HL-60 (cell line): ENCODE measurements at regions not wholly inside any gene's neighbourhood (a gene's known extent, or its start where the extent isn't known, plus 50 kb on each side); places are given as distances from the start of the nearest gene placed in this dataset.
A peak's percentile ranks its signal among the peaks of the same experiment; 100 is the strongest.

ENCODE experiments used
- DNase-seq, 2 experiments: peaks; one replicate each; pipeline ENCODE4 v3.0.0-alpha.2; 2010 to 2020; ENCODE audit warnings: low read depth in 1 of 2, low spot score in 1 of 2
- H3K27ac ChIP-seq: fragments of 250-450 bp; sonication (Bioruptor Pico); replicated peaks from 2 replicates; pipeline ENCODE4 v1.5.1; 2020; ENCODE audit warnings: mild to moderate bottlenecking, moderate library complexity
- H3K27me3 ChIP-seq: fragments of 250-450 bp; sonication (Bioruptor Pico); 2 replicates; pipeline ENCODE4 v1.5.1; 2021; ENCODE audit warnings: mild to moderate bottlenecking, moderate library complexity; ENCODE audit not compliant: insufficient read depth, poor library complexity, severe bottlenecking
- H3K4me3 ChIP-seq: replicated peaks from 2 replicates; pipeline ENCODE4 v1.5.1; 2011; ENCODE audit warnings: mild to moderate bottlenecking, control low read depth, low read length; ENCODE audit not compliant: insufficient read depth
- GABPA ChIP-seq: IDR thresholded peaks from 2 replicates; pipeline ENCODE4 v1.6.1; 2012; ENCODE audit warnings: low read depth
- POLR2AphosphoS5 ChIP-seq: IDR thresholded peaks from 2 replicates; pipeline ENCODE4 v1.6.1; 2012; ENCODE audit warnings: low read depth
- SPI1 ChIP-seq: IDR thresholded peaks from 2 replicates; pipeline ENCODE4 v1.6.1; 2012; ENCODE audit warnings: low read depth, mild to moderate bottlenecking, borderline replicate concordance
- TF ChIP-seq, protein P1 (sequence below): IDR thresholded peaks from one replicate; pipeline ENCODE4 v1.5.1; 2011; ENCODE audit warnings: low read length, control low read depth, inconsistent platforms; ENCODE audit not compliant: insufficient read depth
- TF ChIP-seq, protein P2 (sequence below): IDR thresholded peaks from 2 replicates; pipeline ENCODE4 v1.6.1; 2012; ENCODE audit warnings: low read depth; ENCODE audit not compliant: insufficient replicate concordance

DNA sequence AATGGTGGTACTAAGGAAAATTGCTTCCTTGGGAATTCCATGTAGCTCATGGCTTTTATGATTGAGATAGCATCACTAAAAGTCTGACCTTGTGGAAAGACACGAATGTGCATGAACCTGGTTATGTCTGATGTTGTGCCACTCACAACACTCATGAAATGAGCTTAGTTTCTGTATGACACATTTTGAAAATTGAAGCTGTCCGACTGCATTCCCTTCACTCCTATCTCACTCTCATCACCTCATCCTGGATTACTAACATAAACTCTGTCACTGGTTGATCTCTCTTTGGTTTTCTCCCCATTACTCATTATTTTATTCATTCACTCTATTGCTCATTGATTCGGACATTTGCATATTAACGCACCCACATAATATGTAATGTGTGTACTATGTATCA, 190.0 kb upstream of the VWC2 start:
- no peak overlapping the region for H3K4me3 ChIP-seq
- no peak for DNase-seq
- no peak overlapping the region for H3K27ac ChIP-seq
- no peaks in the 10 kb centered on the region for H3K27me3 ChIP-seq
- TF ChIP-seq, protein P1, sequence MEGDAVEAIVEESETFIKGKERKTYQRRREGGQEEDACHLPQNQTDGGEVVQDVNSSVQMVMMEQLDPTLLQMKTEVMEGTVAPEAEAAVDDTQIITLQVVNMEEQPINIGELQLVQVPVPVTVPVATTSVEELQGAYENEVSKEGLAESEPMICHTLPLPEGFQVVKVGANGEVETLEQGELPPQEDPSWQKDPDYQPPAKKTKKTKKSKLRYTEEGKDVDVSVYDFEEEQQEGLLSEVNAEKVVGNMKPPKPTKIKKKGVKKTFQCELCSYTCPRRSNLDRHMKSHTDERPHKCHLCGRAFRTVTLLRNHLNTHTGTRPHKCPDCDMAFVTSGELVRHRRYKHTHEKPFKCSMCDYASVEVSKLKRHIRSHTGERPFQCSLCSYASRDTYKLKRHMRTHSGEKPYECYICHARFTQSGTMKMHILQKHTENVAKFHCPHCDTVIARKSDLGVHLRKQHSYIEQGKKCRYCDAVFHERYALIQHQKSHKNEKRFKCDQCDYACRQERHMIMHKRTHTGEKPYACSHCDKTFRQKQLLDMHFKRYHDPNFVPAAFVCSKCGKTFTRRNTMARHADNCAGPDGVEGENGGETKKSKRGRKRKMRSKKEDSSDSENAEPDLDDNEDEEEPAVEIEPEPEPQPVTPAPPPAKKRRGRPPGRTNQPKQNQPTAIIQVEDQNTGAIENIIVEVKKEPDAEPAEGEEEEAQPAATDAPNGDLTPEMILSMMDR = no peak

DNA sequence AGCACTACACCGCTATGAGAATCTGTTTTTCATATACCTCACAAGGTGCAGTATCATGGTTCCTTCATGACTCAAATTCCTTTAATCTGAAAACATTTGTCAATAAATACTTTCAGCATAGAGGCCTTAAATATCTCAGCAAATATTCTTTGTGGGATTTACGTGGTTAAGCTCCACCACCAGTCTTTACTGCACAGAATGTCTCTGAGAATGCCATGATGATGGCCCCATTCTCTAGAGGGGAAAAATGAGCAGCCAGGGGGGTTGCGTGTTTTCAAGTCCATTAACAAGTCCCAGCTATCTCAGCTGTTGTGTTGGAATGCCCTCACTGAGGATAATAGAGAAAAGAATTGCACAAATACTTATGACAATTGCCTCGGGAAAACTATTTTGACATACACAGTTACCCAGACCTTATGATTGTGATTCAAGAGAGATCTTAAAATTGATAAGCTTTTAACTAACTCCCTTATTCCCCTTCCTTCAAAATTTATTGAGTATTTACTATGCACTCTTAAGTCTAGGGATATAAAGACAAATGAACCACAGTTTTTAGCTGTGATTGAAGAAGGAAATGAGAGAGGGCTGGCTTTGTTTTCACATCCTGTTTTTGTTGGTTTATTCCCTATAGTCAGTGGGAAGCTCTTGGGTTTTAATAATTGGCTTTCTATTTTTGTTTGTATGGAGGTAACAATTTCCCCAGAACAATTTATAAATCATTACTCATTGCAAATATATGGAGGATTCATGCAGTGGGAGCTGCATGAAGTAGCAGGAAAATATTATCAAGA, 176.5 kb upstream of the VWC2 start:
- H3K27ac ChIP-seq = no peak overlapping the region
- no peak overlapping the region for H3K4me3 ChIP-seq
- TF ChIP-seq GABPA (no peak), SPI1 (no peak), POLR2AphosphoS5 (no peak)
- TF ChIP-seq, protein P2, sequence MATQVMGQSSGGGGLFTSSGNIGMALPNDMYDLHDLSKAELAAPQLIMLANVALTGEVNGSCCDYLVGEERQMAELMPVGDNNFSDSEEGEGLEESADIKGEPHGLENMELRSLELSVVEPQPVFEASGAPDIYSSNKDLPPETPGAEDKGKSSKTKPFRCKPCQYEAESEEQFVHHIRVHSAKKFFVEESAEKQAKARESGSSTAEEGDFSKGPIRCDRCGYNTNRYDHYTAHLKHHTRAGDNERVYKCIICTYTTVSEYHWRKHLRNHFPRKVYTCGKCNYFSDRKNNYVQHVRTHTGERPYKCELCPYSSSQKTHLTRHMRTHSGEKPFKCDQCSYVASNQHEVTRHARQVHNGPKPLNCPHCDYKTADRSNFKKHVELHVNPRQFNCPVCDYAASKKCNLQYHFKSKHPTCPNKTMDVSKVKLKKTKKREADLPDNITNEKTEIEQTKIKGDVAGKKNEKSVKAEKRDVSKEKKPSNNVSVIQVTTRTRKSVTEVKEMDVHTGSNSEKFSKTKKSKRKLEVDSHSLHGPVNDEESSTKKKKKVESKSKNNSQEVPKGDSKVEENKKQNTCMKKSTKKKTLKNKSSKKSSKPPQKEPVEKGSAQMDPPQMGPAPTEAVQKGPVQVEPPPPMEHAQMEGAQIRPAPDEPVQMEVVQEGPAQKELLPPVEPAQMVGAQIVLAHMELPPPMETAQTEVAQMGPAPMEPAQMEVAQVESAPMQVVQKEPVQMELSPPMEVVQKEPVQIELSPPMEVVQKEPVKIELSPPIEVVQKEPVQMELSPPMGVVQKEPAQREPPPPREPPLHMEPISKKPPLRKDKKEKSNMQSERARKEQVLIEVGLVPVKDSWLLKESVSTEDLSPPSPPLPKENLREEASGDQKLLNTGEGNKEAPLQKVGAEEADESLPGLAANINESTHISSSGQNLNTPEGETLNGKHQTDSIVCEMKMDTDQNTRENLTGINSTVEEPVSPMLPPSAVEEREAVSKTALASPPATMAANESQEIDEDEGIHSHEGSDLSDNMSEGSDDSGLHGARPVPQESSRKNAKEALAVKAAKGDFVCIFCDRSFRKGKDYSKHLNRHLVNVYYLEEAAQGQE = no peak
- TF ChIP-seq, protein P1 = no peak
- no peaks in the 10 kb centered on the region for H3K27me3 ChIP-seq
- DNase-seq = no peak

DNA sequence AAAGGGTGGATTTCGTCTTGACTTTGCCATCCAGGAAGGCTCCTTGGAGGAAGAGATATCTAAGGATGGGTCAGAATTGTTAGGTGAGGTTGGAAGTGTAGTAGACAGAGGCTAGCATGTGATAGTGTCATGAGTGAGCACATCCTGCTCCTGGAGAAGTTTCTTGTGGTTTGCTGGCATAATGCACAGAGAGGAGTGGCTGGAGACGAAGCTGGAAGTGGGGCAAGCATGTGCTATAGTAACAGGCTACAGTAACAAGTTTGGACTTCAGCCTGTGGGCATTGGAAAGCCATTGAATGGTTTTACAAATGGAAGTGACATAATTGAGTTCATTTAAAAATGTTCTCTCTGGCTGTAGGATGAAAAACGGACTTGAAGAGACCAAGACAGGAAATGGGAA, 175.6 kb upstream of the VWC2 start:
- Histone ChIP-seq H3K27ac (no peak overlapping the region), H3K27me3 (no peaks in the 10 kb centered on the region), H3K4me3 (no peak overlapping the region)
- TF ChIP-seq POLR2AphosphoS5 (no peak), SPI1 (no peak), GABPA (no peak)
- TF ChIP-seq, protein P2 = no peak
- TF ChIP-seq, protein P1 = no peak
- DNase-seq = peak in 1 of 2 experiments; percentile 23

DNA sequence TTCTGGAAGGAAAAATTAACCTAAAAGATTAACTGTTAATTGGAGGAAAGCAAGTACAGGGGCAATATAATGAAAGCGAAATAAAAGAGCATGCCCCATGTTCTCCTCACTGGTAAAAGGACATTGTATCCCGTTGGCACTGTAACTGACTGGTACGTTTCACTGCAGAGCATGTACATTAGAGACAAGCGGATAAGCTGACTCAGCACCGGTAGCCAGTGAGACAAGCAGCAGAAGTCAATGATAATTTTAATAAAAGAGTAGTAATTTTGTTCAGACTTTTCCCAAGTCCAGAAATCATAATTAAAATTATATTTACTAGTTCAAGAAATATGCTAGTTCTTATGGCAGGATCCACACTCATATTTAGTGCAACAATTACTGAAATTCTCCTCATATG, 161.5 kb upstream of the VWC2 start:
- Histone ChIP-seq H3K27me3 (no peaks in the 10 kb centered on the region), H3K4me3 (no peak overlapping the region), H3K27ac (no peak overlapping the region)
- TF ChIP-seq POLR2AphosphoS5 (no peak), SPI1 (no peak), GABPA (no peak)
- TF ChIP-seq, protein P1 = no peak
- TF ChIP-seq, protein P2 = no peak
- no peak for DNase-seq
